ENCODE measurements at regions not wholly inside any gene's neighbourhood (a gene's known extent, or its start where the extent isn't known, plus 50 kb on each side); places are given as distances from the start of the nearest gene placed in this dataset.

GRCh38 chr12:91620422-91620821 is 437.8 kb upstream of the DCN start:
- TF ChIP-seq POLR2A (IDR thresholded peaks at IDR 0.05) (no peak), CTCF (IDR thresholded peaks at IDR 0.05) (no peak)
